Loucy (cell line): ENCODE measurements at regions not wholly inside any gene's neighbourhood (a gene's known extent, or its start where the extent isn't known, plus 50 kb on each side); places are given as distances from the start of the nearest gene placed in this dataset.

Source experiments
- CTCF ChIP-seq: fragments of 200-600 bp; sonication (generic); conservative IDR thresholded peaks from 2 replicates; pipeline ENCODE4 v1.5.1; 2014; ENCODE audit warnings: mild to moderate bottlenecking, antibody characterized with exemption, low read length
- EZH2phosphoT487 ChIP-seq: fragments of 200-600 bp; IDR thresholded peaks from 2 replicates; pipeline ENCODE4 v1.6.1; 2018; ENCODE audit warnings: antibody characterized with exemption, mild to moderate bottlenecking, moderate library complexity, borderline replicate concordance

- TF ChIP-seq CTCF (no peak), EZH2phosphoT487 (no peak)
Observed at GRCh38 chr5:173481821-173482220, 134.6 kb downstream of the BOD1 start.
